ENCODE measurements at regions not wholly inside any gene's neighbourhood (a gene's known extent, or its start where the extent isn't known, plus 50 kb on each side); places are given as distances from the start of the nearest gene placed in this dataset.
"Not testable (repeated sequence)": the region's sequence is repeated elsewhere in the genome, so short reads cannot be mapped to it uniquely, and the experiment has no call there.

- Histone ChIP-seq H3K23ac (ENCODE audit: low read length) (no peak overlapping the region), H3K27me3 (ENCODE audit: insufficient read depth, low read length) (no peaks in the 10 kb centered on the region), H3K18ac (ENCODE audit: low read length) (no peak overlapping the region), H4K8ac (ENCODE audit: low read depth, low read length) (no peak overlapping the region), H2BK5ac (ENCODE audit: low read depth, low read length, poor library complexity) (no peak overlapping the region), H3K9ac (ENCODE audit: low read length) (no peak overlapping the region), H3K4me3 (ENCODE audit: low read depth, low read length) (no peak overlapping the region), H3K4me1 (ENCODE audit: control insufficient read depth in 1 of 2, insufficient read depth in 2 of 2, low read length in 2 of 2) (no peaks in the 10 kb centered on the region), H4K91ac (ENCODE audit: low read depth, low read length) (no peak overlapping the region), H3K79me2 (ENCODE audit: control insufficient read depth, insufficient read depth, low read length, poor library complexity) (no peaks in the 10 kb centered on the region), H2AK5ac (ENCODE audit: low read length) (no peak overlapping the region), H3K27ac (ENCODE audit: low read depth, low read length) (no peak overlapping the region), H3K4ac (ENCODE audit: low read depth, low read length) (no peak overlapping the region), H3K9me3 (ENCODE audit: insufficient read depth, low read depth, low read length) (peaks cover 1% of the 10 kb centered on the region), H3K79me1 (ENCODE audit: low read length) (no peaks in the 10 kb centered on the region), H2BK12ac (ENCODE audit: low read length) (no peak overlapping the region), H3K14ac (ENCODE audit: low read length) (no peak overlapping the region), H2BK120ac (ENCODE audit: insufficient read depth, low read length, poor library complexity) (no peak overlapping the region), H2AFZ (ENCODE audit: insufficient read depth, low read length, poor library complexity) (no peak overlapping the region), H3K36me3 (ENCODE audit: control insufficient read depth in 1 of 2, insufficient read depth in 2 of 2, low read length in 2 of 2) (no peaks in the 10 kb centered on the region), H3K4me2 (ENCODE audit: low read length) (no peak overlapping the region), H4K12ac (ENCODE audit: low read depth, low read length) (no peak overlapping the region)
- no CpG with 5 or more reads among the region's 1 CpG for WGBS (ENCODE audit: extremely low coverage, insufficient coverage, insufficient read length)
- no peak for DNase-seq
Measured at GRCh38 chr6:51480040-51480439, 607.4 kb downstream of the PKHD1 start.

DNA sequence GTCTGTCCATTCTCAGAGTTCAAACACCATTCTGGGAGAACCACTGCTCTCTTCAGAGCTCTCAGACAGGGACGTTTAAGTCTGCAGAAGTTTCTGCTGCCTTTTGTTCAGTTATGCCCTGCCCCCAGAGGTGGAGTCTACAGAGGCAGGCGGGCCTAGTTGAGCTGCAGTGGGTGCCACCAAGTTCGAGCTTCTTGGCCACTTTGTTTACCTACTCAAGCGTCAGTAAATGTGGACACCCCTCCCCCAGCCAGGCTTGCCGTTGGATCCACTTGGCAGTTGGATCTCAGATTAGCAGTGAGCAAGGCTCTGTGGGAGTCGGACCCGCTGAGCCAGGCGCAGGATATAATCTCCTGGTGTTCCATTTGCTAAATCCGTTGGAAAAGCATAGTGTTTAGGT, 601.5 kb downstream of the PKHD1 start:
- not testable (repeated sequence) for H3K4me3 ChIP-seq (ENCODE audit: low read depth, low read length); H4K8ac ChIP-seq (ENCODE audit: low read depth, low read length); H3K18ac ChIP-seq (ENCODE audit: low read length); H3K27ac ChIP-seq (ENCODE audit: low read depth, low read length); H2BK12ac ChIP-seq (ENCODE audit: low read length); H3K79me2 ChIP-seq (ENCODE audit: control insufficient read depth, insufficient read depth, low read length, poor library complexity); H4K91ac ChIP-seq (ENCODE audit: low read depth, low read length); H3K27me3 ChIP-seq (ENCODE audit: insufficient read depth, low read length); H3K23ac ChIP-seq (ENCODE audit: low read length); H3K4me2 ChIP-seq (ENCODE audit: low read length); H3K14ac ChIP-seq (ENCODE audit: low read length); H3K4me1 ChIP-seq (ENCODE audit: control insufficient read depth in 1 of 2, insufficient read depth in 2 of 2, low read length in 2 of 2); H3K79me1 ChIP-seq (ENCODE audit: low read length); H3K9me3 ChIP-seq (ENCODE audit: insufficient read depth, low read depth, low read length); H3K9ac ChIP-seq (ENCODE audit: low read length); H3K4ac ChIP-seq (ENCODE audit: low read depth, low read length); H2AK5ac ChIP-seq (ENCODE audit: low read length); H2BK120ac ChIP-seq (ENCODE audit: insufficient read depth, low read length, poor library complexity); H4K12ac ChIP-seq (ENCODE audit: low read depth, low read length); H2BK5ac ChIP-seq (ENCODE audit: low read depth, low read length, poor library complexity); H3K36me3 ChIP-seq (ENCODE audit: control insufficient read depth in 1 of 2, insufficient read depth in 2 of 2, low read length in 2 of 2); DNase-seq; H2AFZ ChIP-seq (ENCODE audit: insufficient read depth, low read length, poor library complexity)
- whole genome bisulfite sequencing (ENCODE audit: extremely low coverage, insufficient coverage, insufficient read length), result no CpG with 5 or more reads among the region's 9 CpGs

GRCh38 chr6:51487937-51488336, 599.5 kb downstream of the PKHD1 start:
- peaks cover 4% of the 10 kb centered on the region for H3K9me3 ChIP-seq (ENCODE audit: insufficient read depth, low read depth, low read length)
- no peak overlapping the region for H3K9ac ChIP-seq (ENCODE audit: low read length)
- no peaks in the 10 kb centered on the region for H3K27me3 ChIP-seq (ENCODE audit: insufficient read depth, low read length)
- H3K36me3 ChIP-seq (ENCODE audit: control insufficient read depth in 1 of 2, insufficient read depth in 2 of 2, low read length in 2 of 2), result peaks cover 0 to 1% of the 10 kb centered on the region in 2 experiments
- H3K4me3 ChIP-seq (ENCODE audit: low read depth, low read length), result no peak overlapping the region
- WGBS (ENCODE audit: extremely low coverage, insufficient coverage, insufficient read length), result no CpG with 5 or more reads among the region's 3 CpGs
- no peak overlapping the region for H3K27ac ChIP-seq (ENCODE audit: low read depth, low read length)
- no peak overlapping the region for H3K23ac ChIP-seq (ENCODE audit: low read length)
- H3K18ac ChIP-seq (ENCODE audit: low read length), result no peak overlapping the region
- no peak overlapping the region for H4K8ac ChIP-seq (ENCODE audit: low read depth, low read length)
- no peak overlapping the region for H4K91ac ChIP-seq (ENCODE audit: low read depth, low read length)
- no peak overlapping the region for H2BK5ac ChIP-seq (ENCODE audit: low read depth, low read length, poor library complexity)
- H4K12ac ChIP-seq (ENCODE audit: low read depth, low read length), result no peak overlapping the region
- no peaks in the 10 kb centered on the region for H3K79me2 ChIP-seq (ENCODE audit: control insufficient read depth, insufficient read depth, low read length, poor library complexity)
- no peak overlapping the region for H2BK120ac ChIP-seq (ENCODE audit: insufficient read depth, low read length, poor library complexity)
- no peak overlapping the region for H2AFZ ChIP-seq (ENCODE audit: insufficient read depth, low read length, poor library complexity)
- no peak overlapping the region for H3K4ac ChIP-seq (ENCODE audit: low read depth, low read length)
- no peaks in the 10 kb centered on the region for H3K4me1 ChIP-seq (ENCODE audit: control insufficient read depth in 1 of 2, insufficient read depth in 2 of 2, low read length in 2 of 2)
- no peaks in the 10 kb centered on the region for H3K79me1 ChIP-seq (ENCODE audit: low read length)
- no peak overlapping the region for H2BK12ac ChIP-seq (ENCODE audit: low read length)
- H3K4me2 ChIP-seq (ENCODE audit: low read length), result no peak overlapping the region
- H3K14ac ChIP-seq (ENCODE audit: low read length), result no peak overlapping the region
- no peak overlapping the region for H2AK5ac ChIP-seq (ENCODE audit: low read length)
- DNase-seq, result no peak

- Histone ChIP-seq H3K18ac (ENCODE audit: low read length) (no peak overlapping the region), H2BK12ac (ENCODE audit: low read length) (no peak overlapping the region), H3K14ac (ENCODE audit: low read length) (no peak overlapping the region), H2AFZ (ENCODE audit: insufficient read depth, low read length, poor library complexity) (no peak overlapping the region), H3K4ac (ENCODE audit: low read depth, low read length) (no peak overlapping the region), H3K27ac (ENCODE audit: low read depth, low read length) (no peak overlapping the region), H3K79me1 (ENCODE audit: low read length) (no peaks in the 10 kb centered on the region), H3K4me3 (ENCODE audit: low read depth, low read length) (no peak overlapping the region), H4K12ac (ENCODE audit: low read depth, low read length) (no peak overlapping the region), H3K9me3 (ENCODE audit: insufficient read depth, low read depth, low read length) (peaks cover 4% of the 10 kb centered on the region), H4K91ac (ENCODE audit: low read depth, low read length) (no peak overlapping the region), H2BK5ac (ENCODE audit: low read depth, low read length, poor library complexity) (no peak overlapping the region), H3K4me2 (ENCODE audit: low read length) (no peak overlapping the region), H2BK120ac (ENCODE audit: insufficient read depth, low read length, poor library complexity) (no peak overlapping the region), H3K23ac (ENCODE audit: low read length) (no peak overlapping the region), H3K36me3 (ENCODE audit: control insufficient read depth in 1 of 2, insufficient read depth in 2 of 2, low read length in 2 of 2) (peaks cover 0 to 1% of the 10 kb centered on the region in 2 experiments), H3K79me2 (ENCODE audit: control insufficient read depth, insufficient read depth, low read length, poor library complexity) (no peaks in the 10 kb centered on the region), H3K27me3 (ENCODE audit: insufficient read depth, low read length) (no peaks in the 10 kb centered on the region), H2AK5ac (ENCODE audit: low read length) (no peak overlapping the region), H4K8ac (ENCODE audit: low read depth, low read length) (no peak overlapping the region), H3K9ac (ENCODE audit: low read length) (no peak overlapping the region), H3K4me1 (ENCODE audit: control insufficient read depth in 1 of 2, insufficient read depth in 2 of 2, low read length in 2 of 2) (no peaks in the 10 kb centered on the region)
- DNase-seq, result no peak
- WGBS (ENCODE audit: extremely low coverage, insufficient coverage, insufficient read length), result no CpG with 5 or more reads among the region's 2 CpGs
Measured at GRCh38 chr6:51489133-51489532, 598.3 kb downstream of the PKHD1 start.

Measured in trophoblast cell (in vitro differentiated cells and primary cell).